Keratinocyte (primary cell): ENCODE measurements at regions not wholly inside any gene's neighbourhood (a gene's known extent, or its start where the extent isn't known, plus 50 kb on each side); places are given as distances from the start of the nearest gene placed in this dataset.
A peak's percentile ranks its signal among the peaks of the same experiment; 100 is the strongest.

ENCODE experiments used
- DNase-seq: peaks from one replicate; pipeline ENCODE4 v3.0.0-alpha.2; 2011; ENCODE audit warnings: low read depth, missing footprints, low spot score
- FAIRE-seq: peaks from 2 replicates; lab custom pipeline; 2011; peaks lifted over from hg19 to GRCh38; lab: Jason Lieb, UNC
- H2AFZ ChIP-seq: 2 replicates; pipeline ENCODE4 v1.6.0; 2012; ENCODE audit warnings: low read length, control low read depth, inconsistent platforms; ENCODE audit not compliant: control insufficient read depth
- H3K27ac ChIP-seq: 2 replicates; pipeline ENCODE4 v1.5.1; 2011; ENCODE audit warnings: low read length; ENCODE audit not compliant: control insufficient read depth, insufficient read depth
- H3K27me3 ChIP-seq: 3 replicates; pipeline ENCODE4 v1.6.0; 2011; ENCODE audit warnings: low read length; ENCODE audit not compliant: control insufficient read depth, insufficient read depth; ENCODE audit errors: extremely low read depth
- H3K36me3 ChIP-seq, 2 experiments: 2 replicates in 1 of 2; 3 replicates in 1 of 2; pipeline ENCODE4 v1.5.1; 2011; ENCODE audit warnings: low read length in 2 of 2, mild to moderate bottlenecking in 1 of 2; ENCODE audit not compliant: control insufficient read depth in 2 of 2, insufficient read depth in 2 of 2; ENCODE audit errors: extremely low read depth in 1 of 2
- H3K4me1 ChIP-seq: 3 replicates; pipeline ENCODE4 v1.5.1; 2011; ENCODE audit warnings: low read length; ENCODE audit not compliant: control insufficient read depth, insufficient read depth; ENCODE audit errors: extremely low read depth
- H3K4me2 ChIP-seq: 3 replicates; pipeline ENCODE4 v1.6.0; 2011; ENCODE audit warnings: low read depth, low read length; ENCODE audit not compliant: control insufficient read depth, insufficient read depth; ENCODE audit errors: extremely low read depth
- H3K4me3 ChIP-seq, 3 experiments: fragments of 200-600 bp in 1 of 3; sonication (generic) in 1 of 3; 2 replicates in 2 of 3; 3 replicates in 1 of 3; pipeline ENCODE4 v1.5.1; 2011 to 2016; ENCODE audit warnings: low read length in 3 of 3, mild to moderate bottlenecking in 3 of 3, control low read depth in 2 of 3, inconsistent platforms in 1 of 3, low read depth in 1 of 3, mixed read lengths in 1 of 3, mixed run types in 1 of 3, moderate library complexity in 1 of 3; ENCODE audit not compliant: control insufficient read depth in 2 of 3, insufficient read depth in 2 of 3; ENCODE audit errors: extremely low read depth in 1 of 3
- H3K79me2 ChIP-seq: 2 replicates; pipeline ENCODE4 v1.6.0; 2012; ENCODE audit warnings: low read length; ENCODE audit not compliant: control insufficient read depth, insufficient read depth
- H3K9ac ChIP-seq: 3 replicates; pipeline ENCODE4 v1.6.0; 2011; ENCODE audit warnings: low read length; ENCODE audit not compliant: control insufficient read depth, insufficient read depth; ENCODE audit errors: extremely low read depth
- H3K9me1 ChIP-seq: 3 replicates; pipeline ENCODE4 v1.6.0; 2011; ENCODE audit warnings: low read length; ENCODE audit not compliant: control insufficient read depth, insufficient read depth; ENCODE audit errors: extremely low read depth
- H3K9me3 ChIP-seq: 2 replicates; pipeline ENCODE4 v1.5.1; 2012; ENCODE audit warnings: low read depth, low read length; ENCODE audit not compliant: control insufficient read depth
- H4K20me1 ChIP-seq: 3 replicates; pipeline ENCODE4 v1.6.0; 2011; ENCODE audit warnings: low read length; ENCODE audit not compliant: control insufficient read depth, insufficient read depth; ENCODE audit errors: extremely low read depth
- CTCF ChIP-seq, 3 experiments: IDR thresholded peaks in 1 of 3; conservative IDR thresholded peaks in 1 of 3; optimal IDR thresholded peaks in 1 of 3; 2 replicates in 2 of 3; 3 replicates in 1 of 3; pipeline versions ENCODE3 to v1.5.1; 2011; ENCODE audit warnings: low read length in 3 of 3, mild to moderate bottlenecking in 3 of 3, moderate library complexity in 2 of 3, control low read depth in 1 of 3, inconsistent platforms in 1 of 3; ENCODE audit not compliant: insufficient read depth in 2 of 3; ENCODE audit errors: extremely low read depth in 1 of 3
- EZH2 ChIP-seq: IDR thresholded peaks from one replicate; pipeline ENCODE4 v1.6.1; 2012; ENCODE audit warnings: inconsistent platforms, mild to moderate bottlenecking, low read length, moderate library complexity
- dilution Hi-C: fragments of 300-500 bp; cut with MboI; formaldehyde crosslinking; loops from one replicate; pipeline ENCODE4 v1.7.0; 2020; ENCODE audit warnings: low sequenced_read_pairs; ENCODE audit not compliant: extremely low pct_ligation_motif_present

GRCh38 chr15:38038659-38039442 is 104.4 kb downstream of the TMCO5A start:
- Histone ChIP-seq H3K36me3 (no peaks in the 10 kb centered on the region), H3K4me2 (peak overlapping the region; percentile 24), H3K27me3 (no peaks in the 10 kb centered on the region), H3K4me3 (no peak overlapping the region), H2AFZ (no peak overlapping the region), H3K4me1 (peaks cover 66% of the 10 kb centered on the region), H4K20me1 (no peaks in the 10 kb centered on the region), H3K9me1 (no peaks in the 10 kb centered on the region), H3K9me3 (no peaks in the 10 kb centered on the region), H3K27ac (peak overlapping the region; percentile 11), H3K9ac (no peak overlapping the region), H3K79me2 (no peaks in the 10 kb centered on the region)
- DNase-seq: peak; percentile 53
- TF ChIP-seq EZH2: no peak
- TF ChIP-seq CTCF (optimal IDR thresholded peaks at IDR 0.05 in 1 of 3, IDR thresholded peaks at IDR 0.05 in 1 of 3, conservative IDR thresholded peaks at IDR 0.05 in 1 of 3; ENCODE audit: extremely low read depth in 1 of 3, insufficient read depth in 2 of 3, low read length in 3 of 3): no peak
- dilution Hi-C loops: no loop called here
- FAIRE-seq: peak; percentile 53

GRCh38 chr15:38040615-38041014 is 106.2 kb downstream of the TMCO5A start:
- FAIRE-seq (no peak), DNase-seq (no peak)
- no peak overlapping the region for H3K9ac ChIP-seq
- no peaks in the 10 kb centered on the region for H3K36me3 ChIP-seq
- no peak overlapping the region for H2AFZ ChIP-seq
- H3K27me3 ChIP-seq: no peaks in the 10 kb centered on the region
- no peak for TF ChIP-seq EZH2
- H3K4me1 ChIP-seq: peaks cover 61% of the 10 kb centered on the region
- H3K9me3 ChIP-seq: no peaks in the 10 kb centered on the region
- dilution Hi-C loops: no loop called here
- no peak overlapping the region for H3K27ac ChIP-seq
- H3K4me2 ChIP-seq: no peak overlapping the region
- H4K20me1 ChIP-seq: no peaks in the 10 kb centered on the region
- H3K9me1 ChIP-seq: no peaks in the 10 kb centered on the region
- no peaks in the 10 kb centered on the region for H3K79me2 ChIP-seq
- H3K4me3 ChIP-seq: no peak overlapping the region
